GM21526 (cell line): ENCODE measurements at regions not wholly inside any gene's neighbourhood (a gene's known extent, or its start where the extent isn't known, plus 50 kb on each side); places are given as distances from the start of the nearest gene placed in this dataset.

Experiments used
- ATAC-seq: cut with Tn5 transposase; IDR thresholded peaks from one replicate; pipeline ENCODE4 v1.9.1; 2021; ENCODE audit warnings: moderate library complexity; ENCODE audit not compliant: unreplicated experiment, low FRiP score

- no peak for ATAC-seq
These were observed 57.2 kb downstream of the NKX6-1 start for GRCh38 chr4:84441758-84442377.

- no peak for ATAC-seq
These were observed 59.1 kb downstream of the NKX6-1 start for GRCh38 chr4:84439996-84440395.

- ATAC-seq: no peak
These were observed 62.3 kb downstream of the NKX6-1 start for GRCh38 chr4:84436812-84437211.

- no peak for ATAC-seq
These were observed 64.7 kb downstream of the NKX6-1 start for GRCh38 chr4:84434344-84434743.

GRCh38 chr4:84433633-84434222, 65.4 kb downstream of the NKX6-1 start:
- no peak for ATAC-seq

- ATAC-seq: no peak
These were observed 66.4 kb downstream of the NKX6-1 start for GRCh38 chr4:84432713-84433112.

- ATAC-seq: no peak
These were observed 78.5 kb downstream of the NKX6-1 start for GRCh38 chr4:84420608-84421007.

GRCh38 chr4:84419201-84419600, 79.9 kb downstream of the NKX6-1 start:
- no peak for ATAC-seq

GRCh38 chr4:84417997-84418709, 80.9 kb downstream of the NKX6-1 start:
- ATAC-seq: no peak

GRCh38 chr4:84413976-84414375, 85.1 kb downstream of the NKX6-1 start:
- ATAC-seq: no peak

GRCh38 chr4:84413480-84413879, 85.6 kb downstream of the NKX6-1 start:
- no peak for ATAC-seq

- no peak for ATAC-seq
These were observed 87.0 kb downstream of the NKX6-1 start for GRCh38 chr4:84412062-84412461.

- ATAC-seq: no peak
These were observed 91.3 kb downstream of the NKX6-1 start for GRCh38 chr4:84407554-84408407.

GRCh38 chr4:84403656-84404055, 95.4 kb downstream of the NKX6-1 start:
- ATAC-seq: no peak

- no peak for ATAC-seq
These were observed 97.3 kb downstream of the NKX6-1 start for GRCh38 chr4:84401701-84402306.

- no peak for ATAC-seq
These were observed 104.7 kb downstream of the NKX6-1 start for GRCh38 chr4:84394386-84394785.

GRCh38 chr4:84392951-84393590, 106.0 kb downstream of the NKX6-1 start:
- ATAC-seq: no peak

GRCh38 chr4:84389406-84389805, 109.7 kb downstream of the NKX6-1 start:
- ATAC-seq: no peak

GRCh38 chr4:84385203-84385602, 113.9 kb downstream of the NKX6-1 start:
- no peak for ATAC-seq

- no peak for ATAC-seq
These were observed 114.3 kb downstream of the NKX6-1 start for GRCh38 chr4:84384801-84385200.
